22Rv1 (cell line): ENCODE measurements at regions not wholly inside any gene's neighbourhood (a gene's known extent, or its start where the extent isn't known, plus 50 kb on each side); places are given as distances from the start of the nearest gene placed in this dataset.

Experiments
- H3K27ac ChIP-seq: fragments of 450-650 bp; 2 replicates; pipeline ENCODE4 v1.5.1; 2017
- ZFX ChIP-seq: fragments of 450-650 bp; IDR thresholded peaks from 2 replicates; pipeline ENCODE4 v1.6.1; 2017; ENCODE audit warnings: antibody characterized with exemption, borderline replicate concordance
- TF ChIP-seq, protein P1 (sequence below): fragments of 450-650 bp; IDR thresholded peaks from 2 replicates; pipeline ENCODE4 v1.5.1; 2017; ENCODE audit warnings: mild to moderate bottlenecking

DNA sequence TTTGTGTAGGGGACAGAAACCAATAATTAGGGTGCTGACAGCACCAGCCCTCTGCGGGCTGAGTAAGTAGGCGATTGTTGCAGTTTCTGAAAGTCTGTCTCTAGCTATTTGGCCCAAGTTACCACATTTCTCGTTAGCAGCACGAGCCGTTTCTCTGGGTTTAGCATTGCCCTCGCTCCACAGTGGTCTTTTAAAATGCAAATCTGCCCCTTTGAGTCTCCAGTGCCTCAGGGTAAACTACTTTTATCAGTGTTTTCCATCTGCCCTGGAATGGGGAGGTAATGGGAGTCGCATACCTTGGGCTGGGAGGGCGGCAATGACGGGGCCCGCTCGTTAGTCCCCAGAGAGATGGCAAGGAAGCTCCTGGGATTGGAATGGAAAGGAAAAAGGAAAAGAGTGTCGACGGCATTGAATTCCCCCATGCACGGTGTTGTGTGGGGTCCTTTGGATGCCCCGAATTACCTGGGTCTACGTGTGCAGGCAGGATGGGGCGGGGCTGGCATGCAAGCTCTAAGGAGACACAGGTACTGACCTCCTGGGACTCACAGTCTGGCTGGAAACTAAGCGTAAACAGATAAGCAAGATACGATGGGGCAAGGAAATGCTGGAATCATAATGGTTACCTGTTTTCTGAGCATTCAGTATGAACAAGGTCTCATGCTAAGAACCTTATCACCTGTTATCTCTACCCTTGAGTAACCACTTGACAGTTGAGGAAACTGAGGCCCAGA lies 131.8 kb upstream of the MAP1LC3B2 start:
- TF ChIP-seq, protein P1, sequence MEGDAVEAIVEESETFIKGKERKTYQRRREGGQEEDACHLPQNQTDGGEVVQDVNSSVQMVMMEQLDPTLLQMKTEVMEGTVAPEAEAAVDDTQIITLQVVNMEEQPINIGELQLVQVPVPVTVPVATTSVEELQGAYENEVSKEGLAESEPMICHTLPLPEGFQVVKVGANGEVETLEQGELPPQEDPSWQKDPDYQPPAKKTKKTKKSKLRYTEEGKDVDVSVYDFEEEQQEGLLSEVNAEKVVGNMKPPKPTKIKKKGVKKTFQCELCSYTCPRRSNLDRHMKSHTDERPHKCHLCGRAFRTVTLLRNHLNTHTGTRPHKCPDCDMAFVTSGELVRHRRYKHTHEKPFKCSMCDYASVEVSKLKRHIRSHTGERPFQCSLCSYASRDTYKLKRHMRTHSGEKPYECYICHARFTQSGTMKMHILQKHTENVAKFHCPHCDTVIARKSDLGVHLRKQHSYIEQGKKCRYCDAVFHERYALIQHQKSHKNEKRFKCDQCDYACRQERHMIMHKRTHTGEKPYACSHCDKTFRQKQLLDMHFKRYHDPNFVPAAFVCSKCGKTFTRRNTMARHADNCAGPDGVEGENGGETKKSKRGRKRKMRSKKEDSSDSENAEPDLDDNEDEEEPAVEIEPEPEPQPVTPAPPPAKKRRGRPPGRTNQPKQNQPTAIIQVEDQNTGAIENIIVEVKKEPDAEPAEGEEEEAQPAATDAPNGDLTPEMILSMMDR, result no peak
- no peak for TF ChIP-seq ZFX
- no peak overlapping the region for H3K27ac ChIP-seq

DNA sequence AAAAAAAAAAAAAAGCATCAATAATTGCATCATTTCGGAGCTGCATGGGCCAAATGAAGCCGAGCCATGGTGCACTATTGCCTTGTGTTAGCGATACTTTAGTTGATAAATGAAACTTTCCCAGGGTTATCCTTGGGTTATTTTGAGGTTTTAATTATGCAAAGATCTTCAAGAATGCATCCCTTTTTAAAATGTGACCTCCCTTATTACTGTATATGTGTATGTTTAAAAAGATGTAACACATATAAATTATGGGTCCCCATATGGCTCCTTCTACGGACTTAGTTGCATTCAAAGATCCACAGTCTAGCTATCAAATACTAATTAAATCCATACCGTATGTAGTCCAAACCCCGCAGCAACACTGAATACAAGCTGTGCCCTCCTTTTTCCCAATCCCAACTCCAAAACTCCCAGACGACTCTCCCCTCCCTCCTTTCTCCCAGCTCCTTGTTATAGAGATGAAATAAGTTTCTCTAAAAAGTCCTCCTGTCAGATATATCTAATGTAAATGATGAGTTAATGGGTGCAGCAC lies 129.3 kb upstream of the MAP1LC3B2 start:
- H3K27ac ChIP-seq, result no peak overlapping the region
- TF ChIP-seq ZFX, result no peak
- TF ChIP-seq, protein P1, result no peak

GRCh38 chr12:116430911-116431565 lies 128.1 kb upstream of the MAP1LC3B2 start:
- TF ChIP-seq ZFX, result no peak
- TF ChIP-seq, protein P1, result no peak
- H3K27ac ChIP-seq, result no peak overlapping the region

GRCh38 chr12:116431677-116432300 lies 127.4 kb upstream of the MAP1LC3B2 start:
- TF ChIP-seq, protein P1, result no peak
- no peak for TF ChIP-seq ZFX
- no peak overlapping the region for H3K27ac ChIP-seq

DNA sequence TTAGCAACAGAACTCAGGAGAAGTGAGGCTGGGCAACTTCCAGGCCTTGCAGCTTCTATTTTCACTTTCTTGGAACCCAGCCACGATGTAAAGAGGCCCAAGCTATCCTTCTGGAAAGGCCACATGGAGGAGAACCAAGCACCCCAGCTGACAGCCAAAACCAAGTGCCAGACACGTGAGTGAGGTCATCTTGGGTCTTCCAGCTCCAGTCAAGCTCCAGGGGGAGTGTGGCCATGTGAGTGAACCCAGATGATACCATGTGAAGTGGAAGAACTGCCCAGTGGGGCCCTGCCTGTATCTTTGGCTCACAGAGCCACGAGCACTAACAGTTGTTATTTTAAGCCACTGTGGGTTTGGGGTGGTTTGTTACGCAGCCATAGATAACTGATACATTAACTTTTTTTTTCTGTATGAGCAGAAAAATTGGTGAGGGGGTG lies 126.8 kb upstream of the MAP1LC3B2 start:
- TF ChIP-seq, protein P1, result no peak
- no peak for TF ChIP-seq ZFX
- H3K27ac ChIP-seq, result no peak overlapping the region

- TF ChIP-seq ZFX, result no peak
- TF ChIP-seq, protein P1, result no peak
These were observed 125.9 kb upstream of the MAP1LC3B2 start for GRCh38 chr12:116433249-116433648.

More at GRCh38 chr12:116433249-116433648, 125.9 kb upstream of the MAP1LC3B2 start:
- H3K27ac ChIP-seq, result no peak overlapping the region
